Hypothalamus (tissue), 51 donors: ENCODE measurements at regions not wholly inside any gene's neighbourhood (a gene's known extent, or its start where the extent isn't known, plus 50 kb on each side); places are given as distances from the start of the nearest gene placed in this dataset.

Source experiments
- DNase-seq, 51 donors: peaks; one replicate each; lab custom pipeline; 2025; lab: John Stamatoyannopoulos, UW

DNA sequence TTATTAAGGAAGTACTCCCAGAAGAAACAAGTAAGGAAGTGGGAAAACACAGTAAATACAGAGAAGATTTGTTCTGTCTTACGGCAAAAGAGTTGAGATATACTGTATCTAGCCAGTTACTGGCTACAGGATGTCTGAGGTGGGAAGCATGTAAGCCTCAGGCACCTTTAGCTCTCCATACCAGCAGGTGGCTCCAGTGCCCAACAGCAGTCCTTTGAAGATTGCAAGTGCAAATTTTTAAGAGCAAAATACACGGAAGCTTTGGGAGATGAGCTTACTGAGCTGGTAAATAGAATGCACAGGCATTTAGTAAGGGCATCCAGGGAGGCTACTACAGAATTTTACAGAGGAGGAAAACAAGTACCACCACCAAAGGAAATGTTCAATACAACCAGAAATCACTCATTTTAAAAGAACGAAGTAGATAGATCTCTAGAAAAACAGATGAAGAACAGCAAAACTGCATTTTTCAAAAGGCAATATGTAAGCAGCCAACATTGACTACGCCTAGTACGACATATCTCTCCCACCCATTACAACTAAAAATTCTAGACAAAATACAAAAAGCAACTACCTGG lies 57.9 kb upstream of the VSTM2B start:
- DNase-seq, result peak in 20 of 51 donors; percentile 8 to 71 (median 42)

DNA sequence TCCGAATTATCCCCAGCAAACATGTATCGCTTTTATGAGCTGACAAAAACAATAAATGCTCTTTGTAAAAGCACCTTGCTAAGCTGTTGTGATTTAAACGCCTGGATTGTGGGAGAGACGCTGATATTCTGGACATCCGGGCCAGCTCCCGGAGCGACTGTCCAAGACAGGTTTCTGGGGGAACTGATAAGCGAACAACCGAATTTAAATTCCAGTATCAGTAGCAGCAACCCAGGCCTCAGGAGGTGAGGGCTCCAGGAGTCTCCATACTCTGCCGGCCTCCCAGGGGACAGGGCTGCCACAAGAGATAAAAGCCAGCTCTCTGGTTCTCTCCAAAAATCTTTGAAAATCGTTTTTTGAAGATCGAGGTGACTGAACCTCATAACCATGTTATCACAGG lies 50.3 kb upstream of the VSTM2B start:
- no peak for DNase-seq
